CD4-positive, alpha-beta T cell treated with Interleukin-6 for 4 hours (primary cell): ENCODE measurements at regions not wholly inside any gene's neighbourhood (a gene's known extent, or its start where the extent isn't known, plus 50 kb on each side); places are given as distances from the start of the nearest gene placed in this dataset.

Source experiments
- DNase-seq: peaks from one replicate; pipeline ENCODE4 v3.0.0-alpha.2; 2020; ENCODE audit warnings: mixed read lengths

DNA sequence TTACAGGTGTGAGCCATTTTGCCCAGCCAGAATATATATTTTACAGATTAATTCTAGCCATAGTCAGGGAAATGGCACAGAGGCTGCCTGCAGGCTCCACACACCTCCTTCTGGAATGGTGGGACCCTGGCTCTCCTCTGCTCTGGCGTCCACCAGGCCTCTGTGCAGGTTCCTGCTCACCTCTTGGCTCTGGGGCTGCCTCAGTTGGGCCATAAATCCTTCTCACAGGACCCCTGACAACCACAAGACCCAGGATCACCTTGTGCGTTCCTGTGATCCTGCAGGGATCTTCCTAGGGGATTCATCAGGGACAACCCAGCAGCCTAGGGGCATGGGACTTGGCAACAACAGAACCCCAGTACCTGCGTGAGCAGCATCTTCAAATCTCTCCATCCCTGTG lies 93.0 kb upstream of the FSTL4 start:
- DNase-seq: no peak

DNA sequence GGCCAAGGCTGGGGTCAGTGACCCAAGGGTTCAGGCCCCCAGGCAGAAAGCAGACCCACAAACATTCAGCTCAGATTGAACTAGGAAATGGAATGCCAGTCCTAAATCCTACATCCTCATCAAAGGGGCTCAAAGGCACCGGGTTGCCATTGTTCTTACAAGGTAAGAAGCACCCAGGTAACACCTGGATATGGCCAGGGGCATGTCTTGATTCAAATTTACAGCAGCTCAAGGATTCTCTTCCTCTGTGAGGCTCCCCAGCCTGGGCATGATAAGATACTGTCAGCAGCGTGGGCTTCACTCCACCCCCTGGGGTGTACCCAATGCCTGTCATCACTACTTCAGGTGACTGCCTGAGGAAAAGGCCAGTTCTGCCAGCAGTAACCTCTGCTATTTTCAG lies 92.1 kb upstream of the FSTL4 start:
- DNase-seq: no peak

DNA sequence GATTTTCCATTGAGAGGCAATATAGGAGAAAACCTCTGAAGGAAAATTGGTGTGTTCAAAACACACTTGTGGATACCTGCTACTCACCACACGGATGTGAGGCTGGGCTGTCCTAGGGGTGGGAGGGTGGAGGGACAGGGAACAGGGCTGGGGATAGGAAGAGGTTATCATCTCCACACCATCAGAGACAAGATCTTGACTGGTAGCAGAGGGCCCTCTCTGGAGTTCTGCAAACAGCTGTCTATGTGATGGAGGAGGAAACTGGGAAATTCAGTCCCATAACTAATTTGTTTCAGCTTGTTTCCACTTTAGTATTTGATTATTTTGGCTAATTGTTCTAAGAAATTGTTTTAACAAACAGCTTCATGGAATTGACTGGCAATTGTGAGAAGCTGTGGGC lies 91.6 kb upstream of the FSTL4 start:
- DNase-seq: no peak

DNA sequence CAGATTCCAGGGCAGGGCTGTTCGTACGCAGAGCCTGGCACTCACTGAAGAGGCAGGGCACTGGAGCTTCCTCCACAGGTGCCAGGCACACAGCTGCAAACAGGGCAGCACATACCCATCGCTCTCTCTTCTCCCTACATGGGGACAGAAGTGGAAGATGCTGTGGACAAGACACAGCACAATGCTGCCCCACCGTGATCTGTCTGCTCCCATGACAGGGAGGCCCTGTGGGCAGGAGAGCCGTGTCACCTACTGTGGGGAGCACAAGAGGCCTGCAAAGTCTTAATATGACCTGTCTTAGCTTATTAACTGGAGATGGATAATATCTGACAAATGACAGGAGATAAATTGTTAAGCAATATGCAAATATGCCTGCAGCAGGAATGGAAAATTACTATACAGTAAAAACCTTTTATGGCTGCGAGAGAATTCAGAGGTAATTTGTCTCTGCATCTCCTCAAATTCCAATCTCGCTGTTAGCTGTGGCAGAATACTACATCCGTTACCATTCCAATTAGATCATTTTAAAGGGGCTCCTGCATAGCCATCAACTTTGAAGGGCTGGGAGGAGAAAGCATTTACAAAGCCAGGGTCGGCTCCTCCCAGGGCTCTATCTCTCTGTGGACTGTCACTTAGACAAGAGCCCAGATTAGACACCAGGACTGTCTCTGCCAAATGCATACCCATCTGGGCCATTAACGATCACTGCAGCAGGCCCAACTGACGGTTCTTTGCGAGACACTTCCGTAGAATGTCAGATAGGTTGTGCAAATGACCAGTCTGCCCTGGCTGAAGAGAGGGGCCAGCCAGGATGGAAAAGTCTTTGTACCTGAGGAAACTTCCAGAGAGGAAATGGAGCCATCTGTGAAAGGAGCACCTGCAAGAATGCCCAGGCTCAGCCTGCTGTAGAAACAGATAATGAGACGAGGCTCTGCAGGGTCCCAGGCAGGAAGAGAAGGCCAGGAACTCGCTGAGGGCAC lies 90.7 kb upstream of the FSTL4 start:
- DNase-seq: no peak

DNA sequence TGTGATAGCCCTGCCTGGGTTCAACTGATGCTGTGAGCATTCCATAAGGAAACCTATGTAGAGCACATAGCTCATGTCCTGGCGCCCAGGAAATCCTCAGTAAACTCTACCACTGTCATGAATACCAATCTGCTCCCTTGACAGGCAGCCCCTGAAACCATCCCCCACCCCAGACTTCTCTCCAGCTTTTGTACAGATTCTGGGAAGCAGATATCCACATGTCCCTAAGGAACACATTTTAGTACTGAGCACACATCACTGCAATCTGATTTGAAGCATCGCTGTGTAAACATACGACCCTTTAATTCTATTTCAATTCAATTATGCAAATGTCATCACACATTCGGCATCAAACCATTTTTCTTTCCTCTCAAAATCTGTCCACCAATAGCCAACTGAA lies 89.5 kb upstream of the FSTL4 start:
- DNase-seq: no peak

DNA sequence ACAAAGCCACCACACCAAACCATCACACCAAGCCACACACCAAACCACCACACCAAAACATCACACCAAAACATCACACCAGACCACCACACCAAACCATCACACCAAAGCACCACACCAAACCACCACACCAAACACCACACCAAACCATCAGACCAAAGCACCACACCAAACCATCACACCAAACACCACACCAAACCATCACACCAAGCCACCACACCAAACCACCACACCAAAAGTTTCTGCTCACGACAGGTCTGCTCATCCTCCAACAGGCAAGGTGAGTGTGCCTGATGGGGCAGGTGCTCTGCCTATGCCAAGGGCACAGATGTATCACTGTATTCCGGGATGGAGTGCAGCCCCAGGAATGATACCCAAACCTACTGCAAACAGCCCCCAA lies 87.9 kb upstream of the FSTL4 start:
- DNase-seq: no peak

DNA sequence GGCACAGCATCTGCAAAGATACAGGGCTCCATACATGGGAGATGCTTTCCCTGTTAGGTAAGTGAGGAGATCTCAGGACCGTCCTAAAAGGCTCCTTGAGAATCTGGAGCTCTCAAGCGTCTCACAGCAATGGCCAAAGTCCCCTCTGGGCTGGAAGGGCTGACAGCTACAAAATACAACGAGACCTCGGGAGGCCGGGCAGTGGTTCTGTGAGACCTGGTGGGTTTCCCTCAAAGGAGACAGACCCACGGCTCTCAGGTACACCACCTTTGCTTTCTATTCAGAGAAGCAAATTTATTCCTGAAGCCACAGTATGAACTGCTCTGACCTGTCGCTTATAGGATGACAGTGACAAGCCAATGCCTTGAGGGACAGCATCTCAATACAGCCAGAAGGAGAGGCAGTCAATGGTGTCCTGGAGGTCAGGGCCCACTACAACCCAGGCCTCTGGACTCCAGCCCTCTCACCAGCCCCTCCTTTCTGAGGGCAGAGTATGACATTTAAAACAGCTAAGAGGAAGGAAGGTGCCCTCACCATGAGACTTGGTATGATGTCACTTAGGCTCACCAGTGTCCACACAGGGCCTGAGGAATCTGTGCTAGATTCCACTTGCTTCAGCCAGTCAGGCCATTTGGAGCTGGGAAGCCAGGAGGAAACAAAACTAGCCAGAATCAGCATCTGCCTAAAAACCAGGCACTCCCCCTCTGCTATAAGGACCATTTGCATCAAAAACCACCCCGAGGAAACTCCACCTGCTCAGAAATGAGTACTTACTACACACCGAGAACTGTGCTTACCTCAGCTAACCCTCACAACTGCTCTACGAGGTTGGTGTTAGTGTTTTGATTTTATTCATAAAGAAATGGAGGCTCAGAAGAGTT lies 86.5 kb upstream of the FSTL4 start:
- DNase-seq: no peak

DNA sequence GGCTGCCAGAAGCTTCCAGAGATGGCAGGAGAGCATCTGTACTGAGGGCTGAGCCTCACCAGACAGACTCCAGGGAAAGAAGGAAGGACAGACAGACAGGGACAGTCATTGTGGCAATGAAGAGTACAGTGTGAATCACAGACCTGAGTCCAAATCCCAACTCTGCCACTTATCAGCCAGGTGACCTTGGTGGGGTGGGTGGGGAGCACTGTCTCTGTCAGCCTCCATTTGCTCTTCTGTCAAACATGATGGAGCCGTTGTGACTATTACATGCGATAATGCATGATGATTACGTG lies 85.9 kb upstream of the FSTL4 start:
- DNase-seq: no peak

DNA sequence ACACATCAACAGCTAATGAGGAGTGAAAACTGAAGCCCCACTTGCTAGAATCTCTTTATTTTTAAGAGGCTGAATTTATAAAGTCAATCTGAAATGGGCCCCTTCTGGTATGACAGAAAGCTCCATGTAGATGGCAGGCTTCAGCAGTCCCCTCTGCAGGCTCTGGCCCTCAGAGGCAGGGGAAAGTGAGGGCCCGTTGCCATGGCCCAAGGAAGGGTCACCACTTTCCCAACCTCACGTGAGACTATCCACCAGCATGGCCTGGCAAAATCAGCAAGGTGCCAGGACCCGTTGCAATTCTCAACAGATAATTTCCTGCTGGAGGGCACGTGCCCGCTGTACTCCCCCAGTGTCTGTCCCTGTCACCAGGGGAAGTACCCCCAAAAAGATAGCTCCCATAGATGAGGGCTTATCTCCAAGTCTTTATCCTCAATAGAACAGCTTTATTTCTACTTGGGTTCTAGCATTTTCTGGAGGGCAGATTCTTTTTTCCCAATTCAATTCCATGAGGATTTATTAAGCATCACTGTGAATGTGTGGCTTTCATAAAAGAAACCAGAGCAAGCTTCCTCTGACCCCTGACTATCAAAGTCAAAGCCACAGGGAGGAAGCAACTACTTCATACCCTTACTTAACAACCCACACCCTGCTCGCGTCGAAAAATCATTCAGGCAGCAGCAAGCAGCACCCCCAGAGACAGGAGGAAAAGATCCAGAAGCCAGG lies 85.4 kb upstream of the FSTL4 start:
- no peak for DNase-seq

DNA sequence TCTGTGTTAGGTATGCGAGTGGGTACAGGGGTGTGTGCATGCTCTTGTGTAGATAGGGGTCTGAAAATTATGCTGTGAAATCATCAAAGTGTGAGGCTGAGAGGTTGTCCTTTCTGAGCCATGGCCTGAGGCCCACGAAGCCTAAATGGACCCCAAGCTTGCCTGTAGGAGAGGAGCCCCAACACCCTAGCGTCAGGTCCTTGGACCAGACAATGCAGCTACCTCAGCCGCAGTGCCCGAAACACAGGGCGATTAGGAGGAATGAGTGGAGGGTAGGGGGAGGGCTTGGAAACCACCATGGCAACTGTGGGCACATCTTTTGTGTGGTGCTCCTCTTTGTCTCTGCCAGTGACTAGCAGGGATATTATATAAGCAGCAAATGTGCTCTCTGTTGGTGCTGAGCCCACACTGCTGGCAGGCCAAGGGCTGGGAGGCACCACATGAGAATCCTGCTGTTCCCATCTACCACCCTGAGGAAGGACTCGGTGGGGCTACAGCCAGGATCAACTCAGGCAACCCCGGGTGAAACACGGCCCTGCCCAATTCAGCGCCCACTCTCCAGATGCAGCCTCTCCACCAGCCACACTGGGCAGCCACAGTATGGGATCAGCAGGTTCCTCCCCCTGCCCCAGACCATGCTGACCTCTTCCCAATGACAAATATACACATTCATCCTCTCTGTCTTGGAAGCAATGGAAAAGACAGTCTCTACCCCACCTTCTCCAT lies 84.6 kb upstream of the FSTL4 start:
- DNase-seq: no peak

DNA sequence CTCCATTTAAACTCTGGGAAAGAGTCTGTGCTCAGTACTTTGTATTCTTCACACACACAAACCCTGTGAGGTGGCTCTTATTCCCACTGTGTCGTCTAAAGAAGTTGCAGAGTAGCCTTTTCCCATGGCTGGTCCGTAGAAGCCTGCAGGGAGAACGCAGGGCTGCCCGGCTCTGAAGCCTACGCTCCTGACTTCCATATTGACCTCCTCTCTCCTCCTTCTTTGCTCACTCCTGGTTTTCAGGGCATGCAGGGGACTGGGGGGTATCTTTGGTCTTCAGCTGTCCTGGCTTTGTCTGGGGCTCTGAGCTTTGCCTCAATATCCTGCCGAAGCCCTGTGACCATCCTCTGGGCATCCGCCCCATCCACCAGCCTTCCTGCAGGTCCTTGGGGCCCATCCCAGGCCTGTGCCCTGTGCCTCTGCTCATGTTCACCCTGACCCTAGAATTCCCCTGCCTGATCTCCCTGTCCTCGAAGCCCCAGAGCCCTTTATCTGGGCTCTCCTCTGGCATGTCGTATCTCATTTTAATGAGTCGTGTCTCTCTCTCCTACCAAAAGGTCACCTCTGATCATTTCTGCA lies 83.8 kb upstream of the FSTL4 start:
- no peak for DNase-seq

DNA sequence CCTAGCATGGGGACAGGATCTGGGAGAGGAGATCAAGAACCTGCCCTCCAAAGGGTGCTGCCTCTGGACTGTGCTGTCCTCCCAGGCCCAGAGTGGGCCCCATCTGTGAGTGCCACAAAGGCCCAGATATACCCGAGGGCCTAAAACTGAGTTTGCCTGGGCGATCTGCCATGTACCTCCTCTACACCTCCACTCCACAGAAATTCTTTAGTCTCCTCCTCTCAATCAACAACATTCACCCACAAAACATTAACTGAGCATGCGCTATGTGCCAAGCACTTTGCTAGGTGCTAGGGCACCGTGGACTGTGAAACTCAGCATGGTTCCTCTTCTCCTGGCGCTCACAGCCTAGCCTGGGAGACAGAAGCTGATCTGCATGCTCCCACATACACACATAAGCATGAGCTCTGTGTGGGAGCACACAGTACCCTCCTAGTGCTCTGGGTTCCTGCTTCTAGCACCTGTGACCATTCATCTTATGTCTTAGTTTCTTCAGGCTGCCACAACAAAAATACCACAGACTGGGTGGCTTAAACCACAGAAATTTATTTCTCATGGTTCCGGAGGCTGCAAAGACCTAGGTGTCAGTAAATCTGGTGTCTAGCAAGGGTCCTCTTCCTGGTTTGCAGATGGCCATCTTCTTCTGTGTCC lies 82.0 kb upstream of the FSTL4 start:
- DNase-seq: no peak

DNA sequence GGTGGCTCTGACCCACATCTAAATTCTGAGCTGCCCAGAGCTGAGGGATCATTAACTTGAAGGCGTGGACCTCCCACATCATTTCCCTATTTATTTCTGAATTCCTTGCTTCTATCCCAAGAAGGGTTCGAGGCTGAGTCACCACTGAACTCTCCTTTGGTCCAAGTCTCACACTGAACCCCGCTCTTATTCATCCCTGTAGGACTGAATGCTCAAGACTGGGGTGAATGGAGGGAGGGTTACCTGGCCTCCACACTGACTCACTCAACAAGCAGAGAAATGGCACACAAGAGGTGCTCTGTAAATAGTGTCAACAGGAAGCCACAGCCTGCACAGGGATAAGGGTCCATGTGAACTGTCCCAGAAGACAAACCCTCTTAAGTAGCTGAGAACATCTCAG lies 79.1 kb upstream of the FSTL4 start:
- no peak for DNase-seq

DNA sequence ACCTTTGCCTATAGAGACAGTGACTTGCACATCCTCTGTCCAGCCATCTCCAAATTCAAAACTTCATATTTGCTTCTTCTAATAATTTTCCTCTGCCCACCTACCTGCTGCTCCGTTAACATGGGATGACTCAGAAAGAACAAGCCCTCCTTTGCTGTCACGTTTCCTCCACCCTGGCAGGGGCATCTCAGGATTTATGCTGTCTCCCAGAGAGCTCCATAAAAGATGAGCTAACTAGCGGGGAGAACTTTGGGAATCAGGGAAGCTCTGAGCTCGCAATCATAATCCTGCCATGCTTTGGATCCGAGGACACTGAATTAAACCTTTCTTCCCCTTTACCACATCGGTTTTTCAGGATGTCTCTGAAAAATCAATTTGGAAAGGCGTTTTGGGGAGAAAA lies 78.4 kb upstream of the FSTL4 start:
- no peak for DNase-seq

DNA sequence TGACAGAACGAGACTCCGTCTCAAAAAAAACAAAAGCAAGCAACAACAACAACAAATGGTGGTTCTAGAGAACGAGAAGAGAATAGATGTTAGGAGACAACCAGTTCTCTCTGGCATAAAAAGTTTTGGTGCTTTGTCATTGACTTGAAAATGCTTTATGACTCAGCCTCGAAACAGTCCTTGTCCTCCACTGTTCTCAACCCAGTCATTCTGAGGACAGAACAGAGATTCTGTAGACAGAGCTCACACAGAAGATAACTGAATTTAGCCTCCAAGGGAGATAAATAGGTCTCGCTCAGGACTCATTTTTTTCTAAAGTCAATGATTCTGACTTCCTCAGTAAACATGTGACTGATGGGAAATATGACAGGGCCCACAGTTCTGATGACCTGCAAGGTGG lies 76.0 kb upstream of the FSTL4 start:
- DNase-seq: no peak

DNA sequence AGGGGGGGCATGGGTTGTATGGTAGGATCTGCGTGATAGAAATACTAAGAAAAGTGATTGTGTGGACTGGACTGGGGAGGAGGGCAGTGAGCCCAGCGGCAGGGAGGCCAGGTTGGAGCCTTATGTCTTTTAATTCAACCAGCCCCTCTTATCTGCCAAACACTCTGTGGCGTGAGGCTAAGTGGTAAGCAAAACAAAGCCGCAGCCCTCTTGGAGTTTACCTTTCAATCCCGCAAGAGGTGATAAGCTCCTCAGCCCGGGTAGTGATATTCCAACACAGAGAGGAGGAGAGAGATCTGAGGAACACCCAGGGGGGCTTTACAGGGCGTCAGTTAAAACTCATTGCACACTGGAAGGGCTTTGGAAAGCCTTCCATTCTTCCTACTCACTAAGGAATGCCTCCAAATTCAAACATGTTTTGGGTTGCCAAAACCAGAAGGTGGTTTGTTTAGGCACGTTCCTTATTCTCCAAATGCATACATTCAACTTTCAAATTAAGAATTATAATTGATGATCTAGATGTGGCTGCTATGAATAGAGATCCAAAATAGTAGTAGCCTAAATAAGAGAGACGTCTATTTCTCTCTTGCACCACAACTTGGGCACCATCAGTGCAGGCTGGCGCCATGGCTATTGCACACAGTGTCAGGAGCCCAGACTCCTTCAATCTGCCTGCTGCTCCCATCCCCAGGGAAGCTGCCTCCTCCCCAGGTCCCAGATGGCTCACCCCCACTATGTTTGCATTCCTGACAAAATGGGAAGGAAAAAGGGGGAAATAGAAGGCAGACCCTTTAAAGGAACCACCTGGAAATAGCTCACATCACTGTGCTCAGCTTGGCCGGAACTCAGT lies 75.1 kb upstream of the FSTL4 start:
- no peak for DNase-seq

DNA sequence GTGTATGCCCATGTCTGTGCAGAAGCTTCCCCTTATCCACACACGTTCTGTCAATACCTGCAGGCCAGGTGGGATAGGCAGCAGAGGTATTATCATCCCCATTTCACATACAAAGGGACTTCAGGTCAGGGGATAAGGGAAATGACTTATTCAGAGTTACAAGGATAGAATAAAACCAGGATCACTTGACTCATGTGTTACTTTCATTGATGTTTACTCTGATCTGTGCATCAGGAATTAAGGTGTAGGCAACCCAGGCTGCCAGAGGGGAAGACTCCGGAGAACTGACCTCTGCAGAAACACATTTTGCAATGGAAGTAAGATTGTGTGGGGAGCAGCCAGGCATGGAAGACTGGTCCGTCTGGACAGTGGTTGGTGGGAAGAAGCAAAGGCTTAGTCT lies 74.2 kb upstream of the FSTL4 start:
- DNase-seq: no peak

DNA sequence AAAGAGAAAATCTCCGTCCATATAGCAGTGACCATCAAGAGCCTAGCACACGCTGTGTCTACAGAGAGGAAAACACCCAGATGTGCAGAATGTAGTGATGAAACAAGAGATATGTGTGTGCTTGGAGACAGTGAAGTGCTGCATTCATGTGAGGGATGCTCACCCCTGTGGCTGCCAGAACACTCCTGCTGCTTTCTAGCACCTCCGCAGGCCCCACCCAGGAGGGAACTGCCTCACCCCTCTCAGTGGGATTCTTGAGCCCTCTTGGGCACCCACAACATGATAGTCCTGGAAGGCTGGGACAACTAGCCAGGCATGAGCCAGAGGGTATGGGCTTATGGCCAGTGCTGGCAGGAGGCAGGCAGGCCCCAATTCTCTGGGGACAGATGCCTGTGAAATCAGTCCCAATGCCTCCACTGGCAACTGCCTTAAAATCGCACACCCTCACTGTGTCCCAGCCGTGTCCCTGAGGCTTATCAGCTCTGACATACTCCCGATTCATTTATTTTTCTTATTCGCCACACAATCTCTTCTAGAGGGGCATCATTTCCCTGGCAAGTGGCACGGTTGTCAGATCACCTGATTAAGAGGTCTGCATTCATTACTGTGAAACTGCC lies 73.2 kb upstream of the FSTL4 start:
- no peak for DNase-seq

DNA sequence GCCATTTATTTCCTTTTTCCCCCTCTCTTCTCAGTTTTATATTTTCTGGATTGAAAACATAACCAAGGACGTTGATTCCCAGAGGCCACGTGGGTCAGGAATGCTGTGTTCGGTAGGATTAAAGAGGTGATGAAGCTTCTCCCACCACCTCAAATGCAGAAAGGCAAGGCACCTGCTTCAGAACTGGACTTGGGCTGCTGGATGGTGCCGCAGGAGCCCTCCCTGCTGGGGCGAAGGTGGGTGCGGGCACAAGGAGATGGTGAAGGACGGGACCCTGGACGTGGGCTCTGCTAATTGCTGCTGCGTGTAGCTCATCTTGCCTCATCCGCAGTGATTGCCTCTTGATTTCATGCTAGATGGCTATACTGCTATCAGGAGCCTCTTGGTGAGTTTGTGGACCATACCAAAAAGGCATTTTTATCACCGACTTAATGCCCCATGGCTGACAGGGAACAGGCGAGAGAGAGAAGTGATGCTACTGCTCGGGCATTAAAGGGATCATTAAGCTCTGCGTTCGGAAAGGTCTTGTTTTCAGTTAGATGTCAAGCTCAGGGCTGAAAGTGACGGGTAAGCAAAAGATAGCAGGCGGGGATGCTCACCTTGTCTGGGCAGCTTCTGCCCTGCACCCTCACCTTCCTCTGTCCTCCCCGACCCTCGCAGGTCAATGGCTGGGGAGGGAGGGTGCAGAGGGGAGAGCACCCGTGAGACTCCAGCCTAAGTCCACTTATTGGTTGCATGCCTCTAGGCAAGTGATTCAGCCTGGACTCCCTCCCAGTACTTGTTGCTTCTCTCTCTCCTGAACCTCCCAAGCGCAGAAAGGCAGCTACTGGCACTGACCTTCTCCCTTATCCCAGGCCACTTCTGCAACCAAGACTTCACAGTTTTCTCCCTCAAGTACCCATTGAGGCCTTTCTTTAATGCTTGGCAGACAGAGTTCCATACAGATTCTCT lies 71.6 kb upstream of the FSTL4 start:
- DNase-seq: no peak
